K562 (cell line): ENCODE measurements at regions not wholly inside any gene's neighbourhood (a gene's known extent, or its start where the extent isn't known, plus 50 kb on each side); places are given as distances from the start of the nearest gene placed in this dataset.
A peak's percentile ranks its signal among the peaks of the same experiment; 100 is the strongest.

Source experiments
- ATF1 ChIP-seq, 2 experiments: fragments of 450-650 bp in 1 of 2; IDR thresholded peaks; 2 replicates each; pipeline ENCODE4 v1.6.1; 2016; ENCODE audit warnings: missing compliant biosample characterization in 1 of 2, missing genetic modification characterization in 1 of 2
- CBFA2T2 ChIP-seq: fragments of 450-650 bp; conservative IDR thresholded peaks from 2 replicates; pipeline ENCODE4 v1.6.1; 2017; ENCODE audit warnings: mild to moderate bottlenecking
- CBX5 ChIP-seq: IDR thresholded peaks from 2 replicates; pipeline ENCODE4 v1.6.1; 2014; ENCODE audit warnings: low read depth, borderline replicate concordance
- FOXP1 ChIP-seq: sonication (generic); formaldehyde crosslinking; IDR thresholded peaks from 2 replicates; pipeline ENCODE4 v1.8.0; 2022; ENCODE audit warnings: mild to moderate bottlenecking, missing genetic modification reagents
- GATA2 ChIP-seq: sonication (generic); formaldehyde crosslinking; IDR thresholded peaks from 2 replicates; pipeline ENCODE4 v1.4.0; 2020; ENCODE audit warnings: mild to moderate bottlenecking, missing genetic modification reagents
- HDAC8 ChIP-seq: fragments of 450-650 bp; IDR thresholded peaks from 2 replicates; pipeline ENCODE4 v1.6.1; 2016; ENCODE audit warnings: mild to moderate bottlenecking, missing genetic modification characterization, moderate library complexity, missing compliant biosample characterization
- IFI16 ChIP-seq: fragments of 250-450 bp; sonication (Bioruptor Pico); IDR thresholded peaks from 2 replicates; pipeline ENCODE4 v2.1.2; 2022; ENCODE audit warnings: mild to moderate bottlenecking, inconsistent platforms
- JUNB ChIP-seq: fragments of 450-650 bp; formaldehyde crosslinking; conservative IDR thresholded peaks from 2 replicates; pipeline ENCODE4 v1.4.0; 2020; ENCODE audit warnings: mild to moderate bottlenecking
- KLF1 ChIP-seq: fragments of 450-650 bp; IDR thresholded peaks from 2 replicates; pipeline ENCODE4 v1.6.1; 2016; ENCODE audit warnings: missing genetic modification characterization, missing compliant biosample characterization
- KLF6 ChIP-seq: fragments of 250-450 bp; sonication (Bioruptor Pico); IDR thresholded peaks from 2 replicates; pipeline ENCODE4 v1.4.0; 2020; ENCODE audit warnings: mild to moderate bottlenecking, moderate library complexity, borderline replicate concordance
- NFIC ChIP-seq: fragments of 450-650 bp; IDR thresholded peaks from 2 replicates; pipeline ENCODE4 v1.6.1; 2017; ENCODE audit warnings: mild to moderate bottlenecking, inconsistent platforms
- NFYB ChIP-seq: IDR thresholded peaks from 2 replicates; pipeline ENCODE4 v1.6.1; 2011; ENCODE audit warnings: mild to moderate bottlenecking, moderate library complexity; ENCODE audit not compliant: insufficient read length; ENCODE audit errors: extremely low read depth
- RBM34 ChIP-seq: fragments of 200-400 bp; formaldehyde crosslinking; IDR thresholded peaks from 2 replicates; pipeline ENCODE4 v1.6.1; 2018; ENCODE audit warnings: low read length, borderline replicate concordance; ENCODE audit not compliant: insufficient read depth
- RCOR1 ChIP-seq, 2 experiments: IDR thresholded peaks; 2 replicates each; pipeline ENCODE4 v1.6.1; 2012; ENCODE audit warnings: low read depth in 2 of 2, low read length in 2 of 2, borderline replicate concordance in 1 of 2, improper control_type of control experiment in 1 of 2
- TRIM24 ChIP-seq, 2 experiments: fragments of 450-650 bp; IDR thresholded peaks; 2 replicates each; pipeline ENCODE4 v1.6.1; 2016
- ZC3H4 ChIP-seq: sonication (generic); formaldehyde crosslinking; IDR thresholded peaks from 2 replicates; pipeline ENCODE4 v1.9.0; 2021; ENCODE audit warnings: missing genetic modification reagents, borderline replicate concordance
- ZNF146 ChIP-seq: IDR thresholded peaks from one replicate; pipeline ENCODE4 v1.6.1; 2018; ENCODE audit warnings: missing compliant biosample characterization; ENCODE audit not compliant: unreplicated experiment
- ZNF699 ChIP-seq: fragments of 250-450 bp; sonication (Bioruptor Pico); IDR thresholded peaks from 2 replicates; pipeline ENCODE4 v1.8.0; 2021; ENCODE audit warnings: mild to moderate bottlenecking, moderate library complexity; ENCODE audit not compliant: insufficient replicate concordance
- ZSCAN29 ChIP-seq: fragments of 450-650 bp; IDR thresholded peaks from 2 replicates; pipeline ENCODE4 v1.6.1; 2017
- TF ChIP-seq, protein P1 (sequence below): sonication (generic); IDR thresholded peaks from 2 replicates; pipeline ENCODE4 v1.6.1; 2016
- TF ChIP-seq, protein P2 (sequence below), 2 experiments: IDR thresholded peaks in 1 of 2; conservative IDR thresholded peaks in 1 of 2; 2 replicates each; pipeline ENCODE4 v1.6.1; 2016; ENCODE audit warnings: low read depth in 2 of 2, mild to moderate bottlenecking in 1 of 2, missing compliant biosample characterization in 1 of 2, missing genetic modification characterization in 1 of 2, moderate library complexity in 1 of 2
- TF ChIP-seq, protein P3 (sequence below): fragments of 450-650 bp; formaldehyde crosslinking; IDR thresholded peaks from 2 replicates; pipeline ENCODE4 v1.4.0; 2020; ENCODE audit warnings: mild to moderate bottlenecking, moderate library complexity

DNA sequence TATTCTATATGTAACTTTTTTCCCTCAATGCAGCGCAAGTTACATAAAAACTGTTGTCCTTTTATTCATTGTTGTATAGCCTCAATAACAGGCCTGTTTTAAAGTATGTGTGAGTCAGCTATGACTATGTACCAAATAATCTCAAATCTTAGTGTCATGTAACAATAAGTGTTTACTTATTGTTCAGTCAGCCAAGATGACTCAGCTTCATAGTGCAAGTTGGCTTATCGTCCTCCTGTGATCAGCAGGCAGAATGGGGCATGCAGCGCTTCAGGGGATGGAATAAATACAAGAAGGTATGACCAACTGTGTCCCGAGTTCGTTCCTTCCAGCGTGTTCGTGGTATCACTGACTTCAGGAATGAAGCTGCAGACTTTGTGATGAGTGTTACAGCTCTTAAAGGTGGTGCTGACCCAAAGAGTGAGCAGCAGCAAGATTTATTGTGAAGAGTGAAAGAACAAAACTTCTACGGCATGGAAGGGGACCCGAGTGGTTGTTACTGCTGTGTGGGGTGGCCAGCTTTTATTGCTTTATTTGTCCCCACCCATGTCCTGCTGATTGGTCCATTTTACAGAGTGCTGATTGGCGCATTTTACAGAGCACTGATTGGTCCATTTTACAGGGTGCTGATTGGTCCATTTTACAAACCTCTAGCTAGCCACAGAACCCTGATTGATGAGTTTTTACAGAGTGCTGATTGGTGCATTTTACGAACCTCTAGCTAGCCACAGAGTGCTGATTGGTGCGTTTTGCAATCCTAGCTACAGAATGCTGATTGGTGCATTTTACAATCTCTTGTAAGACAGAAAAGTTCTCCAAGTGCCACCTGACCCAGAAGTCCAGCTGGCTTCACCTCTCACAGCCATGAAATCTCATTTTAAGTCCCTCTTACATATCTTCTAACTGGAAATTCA, 1016.0 kb downstream of the MCTP2 start (continued):
- TF ChIP-seq, protein P1, sequence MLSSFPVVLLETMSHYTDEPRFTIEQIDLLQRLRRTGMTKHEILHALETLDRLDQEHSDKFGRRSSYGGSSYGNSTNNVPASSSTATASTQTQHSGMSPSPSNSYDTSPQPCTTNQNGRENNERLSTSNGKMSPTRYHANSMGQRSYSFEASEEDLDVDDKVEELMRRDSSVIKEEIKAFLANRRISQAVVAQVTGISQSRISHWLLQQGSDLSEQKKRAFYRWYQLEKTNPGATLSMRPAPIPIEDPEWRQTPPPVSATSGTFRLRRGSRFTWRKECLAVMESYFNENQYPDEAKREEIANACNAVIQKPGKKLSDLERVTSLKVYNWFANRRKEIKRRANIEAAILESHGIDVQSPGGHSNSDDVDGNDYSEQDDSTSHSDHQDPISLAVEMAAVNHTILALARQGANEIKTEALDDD = no peak
- TF ChIP-seq KLF6 (CRISPR knock-in tag) = no peak
- TF ChIP-seq ZC3H4 (CRISPR knock-in tag) = no peak
- no peak for TF ChIP-seq HDAC8 (tag)
- TF ChIP-seq ZNF699 (CRISPR knock-in tag) = no peak
- TF ChIP-seq, protein P2, sequence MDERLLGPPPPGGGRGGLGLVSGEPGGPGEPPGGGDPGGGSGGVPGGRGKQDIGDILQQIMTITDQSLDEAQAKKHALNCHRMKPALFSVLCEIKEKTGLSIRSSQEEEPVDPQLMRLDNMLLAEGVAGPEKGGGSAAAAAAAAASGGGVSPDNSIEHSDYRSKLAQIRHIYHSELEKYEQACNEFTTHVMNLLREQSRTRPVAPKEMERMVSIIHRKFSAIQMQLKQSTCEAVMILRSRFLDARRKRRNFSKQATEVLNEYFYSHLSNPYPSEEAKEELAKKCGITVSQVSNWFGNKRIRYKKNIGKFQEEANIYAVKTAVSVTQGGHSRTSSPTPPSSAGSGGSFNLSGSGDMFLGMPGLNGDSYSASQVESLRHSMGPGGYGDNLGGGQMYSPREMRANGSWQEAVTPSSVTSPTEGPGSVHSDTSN (CRISPR knock-in tag; IDR thresholded peaks at IDR 0.05; ENCODE audit: low read depth) = no peak
- TF ChIP-seq, protein P2 (tag; conservative IDR thresholded peaks at IDR 0.05; ENCODE audit: low read depth) = no peak
- no peak for TF ChIP-seq ZSCAN29
- no peak for TF ChIP-seq RBM34
- peak; percentile 60 to 84; a peak in 3 of 4 replicates for TF ChIP-seq TRIM24 (IDR thresholded peaks at IDR 0.05)
- TF ChIP-seq CBX5 = no peak
- no peak for TF ChIP-seq KLF1 (tag)
- TF ChIP-seq IFI16 (CRISPR knock-in tag) = no peak
- TF ChIP-seq NFYB = peak; percentile 74
- TF ChIP-seq ZNF146 (CRISPR knock-in tag) = no peak
- peak; percentile 57 for TF ChIP-seq GATA2 (CRISPR knock-in tag)
- TF ChIP-seq NFIC = no peak
- TF ChIP-seq ATF1 (CRISPR knock-in tag; IDR thresholded peaks at IDR 0.05) = no peak
- peak; percentile 51; the same call in 1 of the 2 replicates for TF ChIP-seq ATF1 (tag; IDR thresholded peaks at IDR 0.05)
- TF ChIP-seq JUNB (CRISPR knock-in tag) = peak; percentile 48; the same call in 1 of the 2 replicates
- TF ChIP-seq CBFA2T2 = no peak
- peak in 1 of 2 experiments; percentile 67; a peak in 1 of 4 replicates for TF ChIP-seq RCOR1 (IDR thresholded peaks at IDR 0.05; ENCODE audit: borderline replicate concordance in 1 of 2, low read depth in 2 of 2, low read length in 2 of 2)
- peak; percentile 86; the same call in 1 of the 2 replicates for TF ChIP-seq FOXP1
- TF ChIP-seq, protein P3, sequence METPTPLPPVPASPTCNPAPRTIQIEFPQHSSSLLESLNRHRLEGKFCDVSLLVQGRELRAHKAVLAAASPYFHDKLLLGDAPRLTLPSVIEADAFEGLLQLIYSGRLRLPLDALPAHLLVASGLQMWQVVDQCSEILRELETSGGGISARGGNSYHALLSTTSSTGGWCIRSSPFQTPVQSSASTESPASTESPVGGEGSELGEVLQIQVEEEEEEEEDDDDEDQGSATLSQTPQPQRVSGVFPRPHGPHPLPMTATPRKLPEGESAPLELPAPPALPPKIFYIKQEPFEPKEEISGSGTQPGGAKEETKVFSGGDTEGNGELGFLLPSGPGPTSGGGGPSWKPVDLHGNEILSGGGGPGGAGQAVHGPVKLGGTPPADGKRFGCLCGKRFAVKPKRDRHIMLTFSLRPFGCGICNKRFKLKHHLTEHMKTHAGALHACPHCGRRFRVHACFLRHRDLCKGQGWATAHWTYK (CRISPR knock-in tag) = no peak
